Heart left ventricle (tissue), 16 donors: ENCODE measurements at regions not wholly inside any gene's neighbourhood (a gene's known extent, or its start where the extent isn't known, plus 50 kb on each side); places are given as distances from the start of the nearest gene placed in this dataset.

Experiments used
- ATAC-seq, 4 donors: fragments of 200-7000 bp; cut with Tn5 transposase; one replicate each; pipeline ENCODE4 v1.9.1; 2020 to 2022; ENCODE audit warnings: moderate library complexity in 4 of 4, mild to moderate bottlenecking in 3 of 4, moderate number of reproducible peaks in 1 of 4
- DNase-seq, 5 donors: peaks; one replicate each; pipeline ENCODE4 v3.0.0-alpha.2; 2020
- H3K27ac ChIP-seq, 12 donors: fragments of 200-600 bp; sonication (generic) in 4 of 12; one replicate each; pipeline versions ENCODE4 v1.5.0 to v1.8.0; 2016 to 2022; ENCODE audit warnings: mild to moderate bottlenecking in 2 of 12
- H3K27me3 ChIP-seq, 9 donors: fragments of 200-600 bp; sonication (generic) in 2 of 9; one replicate each; pipeline versions ENCODE4 v1.5.1 to v1.8.0; 2016 to 2022; ENCODE audit warnings: mild to moderate bottlenecking in 3 of 9
- H3K36me3 ChIP-seq, 9 donors: fragments of 200-600 bp; sonication (generic) in 2 of 9; one replicate each; pipeline versions ENCODE4 v1.5.0 to v1.8.0; 2018 to 2022; ENCODE audit warnings: mild to moderate bottlenecking in 2 of 9
- H3K4me1 ChIP-seq, 12 donors: fragments of 200-600 bp; sonication (generic) in 4 of 12; one replicate each; pipeline versions ENCODE4 v1.5.0 to v1.8.0; 2016 to 2022; ENCODE audit warnings: mild to moderate bottlenecking in 3 of 12
- H3K4me3 ChIP-seq, 12 donors: fragments of 200-600 bp; sonication (generic) in 4 of 12; one replicate each; pipeline versions ENCODE4 v1.5.0 to v1.8.0; 2017 to 2022; ENCODE audit warnings: mild to moderate bottlenecking in 9 of 12, moderate library complexity in 4 of 12
- H3K9me3 ChIP-seq, 12 donors: fragments of 200-600 bp; sonication (generic) in 4 of 12; one replicate each; pipeline versions ENCODE4 v1.5.0 to v1.8.0; 2016 to 2022; ENCODE audit warnings: mild to moderate bottlenecking in 1 of 12
- CTCF ChIP-seq, 12 donors: fragments of 200-600 bp; sonication (generic) in 4 of 12; IDR thresholded peaks; one replicate each; pipeline versions ENCODE4 v1.5.0 to v1.8.0; 2018 to 2022; ENCODE audit warnings: antibody characterized with exemption in 12 of 12, mild to moderate bottlenecking in 5 of 12
- POLR2A ChIP-seq, 2 donors: fragments of 450-650 bp; IDR thresholded peaks; one replicate each; pipeline ENCODE4 v1.6.1; 2017; ENCODE audit warnings: antibody characterized with exemption in 2 of 2, mild to moderate bottlenecking in 2 of 2, moderate library complexity in 2 of 2
- WGBS, 4 donors: extraction: QIAGEN DNeasy Blood & Tissue Kit in 2 of 4; methylation state at CpG; one replicate each; pipeline versions ENCODE4 v1.1.5 to v1.1.7; 2013 to 2018; 5-methylcytosine and 5-hydroxymethylcytosine counted together
- intact Hi-C, 10 donors: fragments of 100-400 bp; cut with DNase I; formaldehyde crosslinking; loops; one replicate each; pipeline versions ENCODE4 v1.11.1 to v1.14.2; 2022
- donor health status: ischemic (EF 13 %, LVEDD 7.1; RV severe dilation, severe dysfunction).
- donor health status: healthy with polysubstance abuse.
- donor health status: DM: no; HTN: yes; CAD: no.
- donor health status: DM: no; HTN: no; CAD: no.
- donor health status: ischemic (EF 25% LVEDD 6.9; RV normal size, moderate dysfunction).
- donor health status: ischemic (EF 25% LVEDD 5.7; RV mildly dilated, moderate dysfunction).
- donor health status: healthy.
- donor health status: DM: yes; HTN: yes; CAD: no.
- donor health status: ischemic (EF 35%, LVEDD 5.7; RV mildly dilated, moderate dysfunction).
- donor health status: nonischemic (EF 11% LVEDD 7.7; RV severe dilation, severe dysfunction).
- donor health status: DM: yes; HTN: yes; CAD: no.
- donor health status: PGD.
- donor health status: ischemic (EF 29% LVEDD 5.4; RV normal size, mild dysfunction).
- donor health status: nonischemic (EF 23%, LVEDD 6.1; RV moderate dilation, normal function).

GRCh38 chr3:161713731-161714130 lies 217.1 kb downstream of the OTOL1 start:
- no peak for ATAC-seq

DNA sequence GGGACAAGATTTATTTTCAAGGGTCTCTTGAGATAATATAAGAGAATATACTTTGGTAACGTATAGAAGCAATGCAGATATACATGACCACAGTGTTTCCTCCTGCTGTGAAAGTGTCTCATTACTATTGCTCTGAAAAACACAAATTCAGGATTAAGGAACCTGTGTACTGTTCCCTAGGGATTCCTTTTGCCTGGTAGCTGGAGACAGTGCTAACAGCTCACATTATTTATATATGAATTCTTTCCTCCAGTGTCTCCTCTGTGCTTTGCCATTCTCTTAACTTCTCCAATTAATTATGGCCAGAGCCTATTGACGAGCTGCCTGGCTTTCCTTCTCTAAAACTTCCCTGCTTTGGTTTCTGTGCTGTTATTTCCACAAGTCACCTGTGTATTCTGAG lies 235.4 kb downstream of the OTOL1 start:
- Histone ChIP-seq H3K4me1 (no peaks in the 10 kb centered on the region), H3K4me3 (no peak overlapping the region), H3K36me3 (no peaks in the 10 kb centered on the region), H3K27ac (no peak overlapping the region), H3K9me3 (peaks cover 0 to 2% (median 0%) of the 10 kb centered on the region in 12 donors), H3K27me3 (no peaks in the 10 kb centered on the region)
- ATAC-seq (no peak), DNase-seq (no peak)
- intact Hi-C loops: no loop called here
- WGBS, 4 donors: 73 to 87% (median 74%) methylated on average over 2 of the region's 2 CpGs
- TF ChIP-seq CTCF (IDR thresholded peaks at IDR 0.05) (no peak), POLR2A (IDR thresholded peaks at IDR 0.05) (no peak)

More at GRCh38 chr3:161713731-161714130, 217.1 kb downstream of the OTOL1 start:
- intact Hi-C loops: no loop called here
- H3K36me3 ChIP-seq: no peaks in the 10 kb centered on the region
- H3K4me3 ChIP-seq: no peak overlapping the region
- H3K9me3 ChIP-seq: peaks cover 0 to 17% (median 0%) of the 10 kb centered on the region in 12 donors
- H3K27me3 ChIP-seq: no peaks in the 10 kb centered on the region
- H3K4me1 ChIP-seq: no peaks in the 10 kb centered on the region
- H3K27ac ChIP-seq: no peak overlapping the region
- DNase-seq: no peak
- TF ChIP-seq POLR2A (IDR thresholded peaks at IDR 0.05): no peak
- TF ChIP-seq CTCF (IDR thresholded peaks at IDR 0.05): no peak

DNA sequence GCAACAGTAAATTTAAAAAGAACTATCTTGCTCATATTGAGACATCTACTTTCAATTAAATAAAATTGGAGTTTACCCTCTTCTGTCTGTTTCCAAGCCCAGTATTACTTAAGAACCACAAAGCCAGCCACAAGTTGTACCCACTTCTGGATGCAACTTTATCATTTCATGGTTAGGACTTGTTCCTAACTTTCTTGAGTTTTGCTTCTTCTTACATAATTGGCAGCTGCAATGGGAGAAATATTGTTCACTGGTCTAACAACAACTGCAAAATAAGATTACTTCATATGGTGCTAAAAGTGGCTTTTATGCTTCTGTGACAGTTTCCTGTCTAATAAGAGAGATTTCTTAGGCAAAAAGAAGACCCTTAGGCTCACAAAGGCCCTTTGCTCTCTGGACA lies 240.6 kb downstream of the OTOL1 start:
- no peaks in the 10 kb centered on the region for H3K9me3 ChIP-seq
- H3K4me3 ChIP-seq: no peak overlapping the region
- intact Hi-C loops: no loop called here
- ATAC-seq: no peak
- TF ChIP-seq POLR2A (IDR thresholded peaks at IDR 0.05) (no peak), CTCF (IDR thresholded peaks at IDR 0.05) (no peak)
- no peaks in the 10 kb centered on the region for H3K4me1 ChIP-seq
- DNase-seq: no peak
- no peaks in the 10 kb centered on the region for H3K36me3 ChIP-seq
- no peak overlapping the region for H3K27ac ChIP-seq
- no peaks in the 10 kb centered on the region for H3K27me3 ChIP-seq

DNA sequence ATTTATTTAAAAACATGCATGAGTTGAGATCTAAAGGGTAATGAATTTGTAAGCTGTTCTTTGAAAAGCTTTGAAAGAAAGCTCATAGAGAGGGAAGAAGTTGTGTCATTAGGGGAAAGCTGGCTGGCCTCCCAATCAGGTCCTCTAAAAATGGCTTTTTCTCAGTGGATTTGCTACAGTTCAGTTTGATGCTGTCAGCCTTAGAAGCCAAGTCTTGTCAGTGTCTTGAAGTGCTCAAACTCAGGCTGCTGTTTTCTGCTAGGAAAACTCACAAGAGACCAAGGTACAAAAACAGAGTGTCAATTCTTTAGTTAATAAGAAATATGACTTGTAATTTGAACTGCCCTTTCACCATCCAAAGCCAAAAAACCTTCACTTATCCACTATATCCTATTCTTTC lies 243.8 kb downstream of the OTOL1 start:
- Histone ChIP-seq H3K4me3 (no peak overlapping the region), H3K36me3 (no peaks in the 10 kb centered on the region), H3K9me3 (no peaks in the 10 kb centered on the region), H3K4me1 (no peaks in the 10 kb centered on the region), H3K27me3 (no peaks in the 10 kb centered on the region), H3K27ac (no peak overlapping the region)
- no peak for ATAC-seq
- intact Hi-C loops: no loop called here
- TF ChIP-seq POLR2A (IDR thresholded peaks at IDR 0.05) (no peak), CTCF (IDR thresholded peaks at IDR 0.05) (no peak)
- DNase-seq: no peak
